ENCODE measurements at regions not wholly inside any gene's neighbourhood (a gene's known extent, or its start where the extent isn't known, plus 50 kb on each side); places are given as distances from the start of the nearest gene placed in this dataset.

- H3K4me3 ChIP-seq (ENCODE audit: low read length): no peak overlapping the region
- TF ChIP-seq CTCF (conservative IDR thresholded peaks at IDR 0.05; ENCODE audit: low read length): no peak
- no peak for DNase-seq (ENCODE audit: low read depth)
Observed at GRCh38 chr9:28624771-28625170, 1051.5 kb upstream of the C9orf72 start.

- no peak for TF ChIP-seq CTCF (conservative IDR thresholded peaks at IDR 0.05; ENCODE audit: low read length)
- no peak overlapping the region for H3K4me3 ChIP-seq (ENCODE audit: low read length)
- no peak for DNase-seq (ENCODE audit: low read depth)
Observed at GRCh38 chr9:28628031-28628430, 1054.8 kb upstream of the C9orf72 start.

GRCh38 chr9:28648723-28649122 lies 1075.4 kb upstream of the C9orf72 start:
- no peak overlapping the region for H3K4me3 ChIP-seq (ENCODE audit: low read length)
- DNase-seq (ENCODE audit: low read depth): no peak
- no peak for TF ChIP-seq CTCF (conservative IDR thresholded peaks at IDR 0.05; ENCODE audit: low read length)

GRCh38 chr9:28650327-28650726 lies 1077.0 kb upstream of the C9orf72 start:
- no peak for TF ChIP-seq CTCF (conservative IDR thresholded peaks at IDR 0.05; ENCODE audit: low read length)
- no peak for DNase-seq (ENCODE audit: low read depth)
- H3K4me3 ChIP-seq (ENCODE audit: low read length): no peak overlapping the region

- DNase-seq (ENCODE audit: low read depth): no peak
- no peak for TF ChIP-seq CTCF (conservative IDR thresholded peaks at IDR 0.05; ENCODE audit: low read length)
- no peak overlapping the region for H3K4me3 ChIP-seq (ENCODE audit: low read length)
Observed at GRCh38 chr9:28651050-28651722, 1077.9 kb upstream of the C9orf72 start.

- no peak for DNase-seq (ENCODE audit: low read depth)
- no peak for TF ChIP-seq CTCF (conservative IDR thresholded peaks at IDR 0.05; ENCODE audit: low read length)
- H3K4me3 ChIP-seq (ENCODE audit: low read length): no peak overlapping the region
Observed at GRCh38 chr9:28653216-28653615, 1079.9 kb upstream of the C9orf72 start.

GRCh38 chr9:28656727-28657126 lies 1083.4 kb upstream of the C9orf72 start:
- H3K4me3 ChIP-seq (ENCODE audit: low read length): no peak overlapping the region
- no peak for TF ChIP-seq CTCF (conservative IDR thresholded peaks at IDR 0.05; ENCODE audit: low read length)
- DNase-seq (ENCODE audit: low read depth): no peak

All from AG10803 (cell line).